ENCODE measurements at regions not wholly inside any gene's neighbourhood (a gene's known extent, or its start where the extent isn't known, plus 50 kb on each side); places are given as distances from the start of the nearest gene placed in this dataset.
A peak's percentile ranks its signal among the peaks of the same experiment; 100 is the strongest.

DNA sequence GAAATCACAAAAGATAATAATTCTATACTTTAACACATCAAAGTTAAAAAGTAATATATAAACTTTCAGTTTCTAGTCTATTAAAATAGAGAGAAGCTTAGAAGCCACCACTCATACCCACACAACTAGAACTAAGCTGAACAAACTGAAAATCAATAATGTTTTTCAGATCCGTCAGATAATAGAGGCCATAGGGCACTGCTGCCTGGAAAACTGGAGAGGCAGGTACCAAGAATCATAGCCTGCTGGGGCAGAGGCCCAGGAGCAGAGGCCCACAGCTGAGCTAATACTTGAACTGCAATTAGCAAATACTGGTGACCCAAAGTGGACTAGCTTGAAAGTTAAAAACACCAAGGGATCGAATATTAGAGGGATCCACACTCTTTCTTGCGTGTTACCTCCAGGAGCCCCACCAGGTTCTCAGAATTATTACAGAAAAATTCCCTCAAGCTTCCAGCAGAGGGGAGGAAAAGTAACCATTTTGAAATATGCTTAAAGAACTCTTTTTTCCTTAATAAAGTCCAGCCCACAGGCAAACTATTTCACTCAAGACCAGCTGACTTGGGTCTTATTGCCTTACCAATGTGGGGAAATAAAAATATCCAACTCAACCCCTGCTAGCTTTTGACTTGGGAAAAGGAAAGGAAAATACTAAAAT lies 774.1 kb upstream of the IGFBP3 start (continued):
- TF ChIP-seq GABPA (IDR thresholded peaks at IDR 0.05 in 1 of 2, conservative IDR thresholded peaks at IDR 0.05 in 1 of 2): no peak
- TF ChIP-seq MAX (IDR thresholded peaks at IDR 0.05): peak; percentile 36

GRCh38 chr7:46694058-46694457 lies 773.0 kb upstream of the IGFBP3 start:
- WGBS: 68% methylated on average over 5 of the region's 5 CpGs
- DNase-seq (ENCODE audit: low spot score): no peak
- Histone ChIP-seq H3K36me3 (ENCODE audit: control insufficient read depth in 4 of 4, insufficient read depth in 3 of 4, low read depth in 1 of 4, low read length in 3 of 4) (no peaks in the 10 kb centered on the region), H3K9ac (ENCODE audit: low read depth in 1 of 2, low read length in 2 of 2) (no peak overlapping the region), H3K27ac (ENCODE audit: low read depth in 1 of 2, low read length in 2 of 2) (no peak overlapping the region), H3K4me1 (ENCODE audit: control insufficient read depth in 4 of 4, insufficient read depth in 4 of 4, low read length in 3 of 4) (peaks cover 0 to 11% (median 5%) of the 10 kb centered on the region in 4 donors), H3K9me3 (ENCODE audit: control insufficient read depth in 4 of 4, low read length in 3 of 4) (no peaks in the 10 kb centered on the region), H3K4me3 (ENCODE audit: low read depth in 1 of 3, low read length in 3 of 3) (no peak overlapping the region), H3K27me3 (ENCODE audit: control insufficient read depth in 4 of 4, insufficient read depth in 4 of 4, low read length in 3 of 4) (no peaks in the 10 kb centered on the region)
- no peak for TF ChIP-seq NR2F2 (IDR thresholded peaks at IDR 0.05)
- no peak for TF ChIP-seq JUND (IDR thresholded peaks at IDR 0.05)
- no peak for TF ChIP-seq ZBTB33 (IDR thresholded peaks at IDR 0.05)
- no peak for TF ChIP-seq RAD21 (IDR thresholded peaks at IDR 0.05)
- no peak for TF ChIP-seq FOXA2 (IDR thresholded peaks at IDR 0.05)
- no peak for TF ChIP-seq TAF1 (conservative IDR thresholded peaks at IDR 0.05)
- no peak for TF ChIP-seq GABPA (IDR thresholded peaks at IDR 0.05 in 1 of 2, conservative IDR thresholded peaks at IDR 0.05 in 1 of 2)
- TF ChIP-seq, protein P1, sequence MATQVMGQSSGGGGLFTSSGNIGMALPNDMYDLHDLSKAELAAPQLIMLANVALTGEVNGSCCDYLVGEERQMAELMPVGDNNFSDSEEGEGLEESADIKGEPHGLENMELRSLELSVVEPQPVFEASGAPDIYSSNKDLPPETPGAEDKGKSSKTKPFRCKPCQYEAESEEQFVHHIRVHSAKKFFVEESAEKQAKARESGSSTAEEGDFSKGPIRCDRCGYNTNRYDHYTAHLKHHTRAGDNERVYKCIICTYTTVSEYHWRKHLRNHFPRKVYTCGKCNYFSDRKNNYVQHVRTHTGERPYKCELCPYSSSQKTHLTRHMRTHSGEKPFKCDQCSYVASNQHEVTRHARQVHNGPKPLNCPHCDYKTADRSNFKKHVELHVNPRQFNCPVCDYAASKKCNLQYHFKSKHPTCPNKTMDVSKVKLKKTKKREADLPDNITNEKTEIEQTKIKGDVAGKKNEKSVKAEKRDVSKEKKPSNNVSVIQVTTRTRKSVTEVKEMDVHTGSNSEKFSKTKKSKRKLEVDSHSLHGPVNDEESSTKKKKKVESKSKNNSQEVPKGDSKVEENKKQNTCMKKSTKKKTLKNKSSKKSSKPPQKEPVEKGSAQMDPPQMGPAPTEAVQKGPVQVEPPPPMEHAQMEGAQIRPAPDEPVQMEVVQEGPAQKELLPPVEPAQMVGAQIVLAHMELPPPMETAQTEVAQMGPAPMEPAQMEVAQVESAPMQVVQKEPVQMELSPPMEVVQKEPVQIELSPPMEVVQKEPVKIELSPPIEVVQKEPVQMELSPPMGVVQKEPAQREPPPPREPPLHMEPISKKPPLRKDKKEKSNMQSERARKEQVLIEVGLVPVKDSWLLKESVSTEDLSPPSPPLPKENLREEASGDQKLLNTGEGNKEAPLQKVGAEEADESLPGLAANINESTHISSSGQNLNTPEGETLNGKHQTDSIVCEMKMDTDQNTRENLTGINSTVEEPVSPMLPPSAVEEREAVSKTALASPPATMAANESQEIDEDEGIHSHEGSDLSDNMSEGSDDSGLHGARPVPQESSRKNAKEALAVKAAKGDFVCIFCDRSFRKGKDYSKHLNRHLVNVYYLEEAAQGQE (IDR thresholded peaks at IDR 0.05): no peak
- no peak for TF ChIP-seq MAX (IDR thresholded peaks at IDR 0.05)
- TF ChIP-seq, protein P2, sequence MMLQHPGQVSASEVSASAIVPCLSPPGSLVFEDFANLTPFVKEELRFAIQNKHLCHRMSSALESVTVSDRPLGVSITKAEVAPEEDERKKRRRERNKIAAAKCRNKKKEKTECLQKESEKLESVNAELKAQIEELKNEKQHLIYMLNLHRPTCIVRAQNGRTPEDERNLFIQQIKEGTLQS (IDR thresholded peaks at IDR 0.05): no peak
- TF ChIP-seq YY1 (IDR thresholded peaks at IDR 0.05): no peak

DNA sequence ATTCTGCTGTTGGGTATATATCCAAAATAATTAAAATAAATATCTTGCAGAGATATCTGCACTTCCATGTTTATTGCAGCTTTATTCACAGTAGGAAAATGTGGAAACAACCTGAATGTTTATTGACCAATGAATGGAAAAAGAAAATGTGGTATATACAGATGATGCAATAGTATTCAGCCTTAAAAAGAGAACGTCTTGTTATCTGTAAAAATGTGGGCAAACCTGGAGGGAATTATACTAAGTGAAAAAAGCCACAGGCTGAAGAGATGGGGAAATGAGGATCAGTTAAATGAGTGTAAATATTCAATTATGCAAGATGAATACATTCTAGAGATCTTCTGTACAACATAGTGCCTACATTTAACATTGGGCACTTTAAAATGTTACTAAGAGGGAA lies 766.1 kb upstream of the IGFBP3 start:
- Histone ChIP-seq H3K9me3 (ENCODE audit: control insufficient read depth in 4 of 4, low read length in 3 of 4) (no peaks in the 10 kb centered on the region), H3K4me1 (ENCODE audit: control insufficient read depth in 4 of 4, insufficient read depth in 4 of 4, low read length in 3 of 4) (no peaks in the 10 kb centered on the region), H3K27me3 (ENCODE audit: control insufficient read depth in 4 of 4, insufficient read depth in 4 of 4, low read length in 3 of 4) (no peaks in the 10 kb centered on the region), H3K4me3 (ENCODE audit: low read depth in 1 of 3, low read length in 3 of 3) (no peak overlapping the region), H3K27ac (ENCODE audit: low read depth in 1 of 2, low read length in 2 of 2) (no peak overlapping the region), H3K36me3 (ENCODE audit: control insufficient read depth in 4 of 4, insufficient read depth in 3 of 4, low read depth in 1 of 4, low read length in 3 of 4) (no peaks in the 10 kb centered on the region), H3K9ac (ENCODE audit: low read depth in 1 of 2, low read length in 2 of 2) (no peak overlapping the region)
- 94% methylated on average over 1 of the region's 1 CpG for WGBS
- TF ChIP-seq SP1 (IDR thresholded peaks at IDR 0.05): no peak
- no peak for TF ChIP-seq MAX (IDR thresholded peaks at IDR 0.05)
- no peak for TF ChIP-seq FOXA1 (IDR thresholded peaks at IDR 0.05)
- DNase-seq (ENCODE audit: low spot score): no peak

Data from liver (tissue), 7 donors.